PC-9 (cell line): ENCODE measurements at regions not wholly inside any gene's neighbourhood (a gene's known extent, or its start where the extent isn't known, plus 50 kb on each side); places are given as distances from the start of the nearest gene placed in this dataset.

Experiments
- EZH2 ChIP-seq: fragments of 200-600 bp; sonication (generic); IDR thresholded peaks from 2 replicates; pipeline ENCODE4 v1.8.0; 2017; ENCODE audit warnings: antibody characterized with exemption, low read depth
- TF ChIP-seq, protein P1 (sequence below): fragments of 200-600 bp; sonication (generic); conservative IDR thresholded peaks from 2 replicates; pipeline ENCODE4 v1.6.1; 2017; ENCODE audit warnings: mixed run types, antibody characterized with exemption, mild to moderate bottlenecking, moderate library complexity

DNA sequence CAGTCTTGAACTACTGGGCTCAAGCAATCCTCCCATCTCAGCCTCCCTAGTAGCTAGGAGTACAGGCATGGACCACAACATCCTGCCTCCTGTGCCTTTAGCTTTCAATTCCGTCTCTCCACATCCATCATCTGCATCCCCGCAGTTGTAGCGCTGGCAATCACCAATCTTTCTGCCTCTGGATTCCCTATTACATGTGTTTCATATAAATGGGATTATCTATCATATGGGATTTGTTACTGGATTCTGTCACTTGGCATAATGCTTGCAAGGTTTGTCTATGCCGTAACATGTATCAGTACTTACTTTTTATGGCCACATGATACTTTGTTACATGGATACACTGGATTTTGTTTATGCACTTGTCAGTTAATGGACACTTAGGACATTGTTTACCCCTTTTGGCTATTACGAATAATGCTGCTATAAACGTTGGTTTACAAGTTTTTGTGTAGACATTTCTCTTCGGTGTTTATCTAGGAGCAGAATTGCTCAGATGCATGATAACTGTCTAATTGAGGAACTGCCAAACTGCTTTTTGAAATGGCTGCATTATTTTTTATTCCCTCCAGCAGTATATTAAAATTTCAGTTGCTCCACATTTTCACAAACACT lies 1223.9 kb downstream of the FOXD4L5 start:
- TF ChIP-seq, protein P1, sequence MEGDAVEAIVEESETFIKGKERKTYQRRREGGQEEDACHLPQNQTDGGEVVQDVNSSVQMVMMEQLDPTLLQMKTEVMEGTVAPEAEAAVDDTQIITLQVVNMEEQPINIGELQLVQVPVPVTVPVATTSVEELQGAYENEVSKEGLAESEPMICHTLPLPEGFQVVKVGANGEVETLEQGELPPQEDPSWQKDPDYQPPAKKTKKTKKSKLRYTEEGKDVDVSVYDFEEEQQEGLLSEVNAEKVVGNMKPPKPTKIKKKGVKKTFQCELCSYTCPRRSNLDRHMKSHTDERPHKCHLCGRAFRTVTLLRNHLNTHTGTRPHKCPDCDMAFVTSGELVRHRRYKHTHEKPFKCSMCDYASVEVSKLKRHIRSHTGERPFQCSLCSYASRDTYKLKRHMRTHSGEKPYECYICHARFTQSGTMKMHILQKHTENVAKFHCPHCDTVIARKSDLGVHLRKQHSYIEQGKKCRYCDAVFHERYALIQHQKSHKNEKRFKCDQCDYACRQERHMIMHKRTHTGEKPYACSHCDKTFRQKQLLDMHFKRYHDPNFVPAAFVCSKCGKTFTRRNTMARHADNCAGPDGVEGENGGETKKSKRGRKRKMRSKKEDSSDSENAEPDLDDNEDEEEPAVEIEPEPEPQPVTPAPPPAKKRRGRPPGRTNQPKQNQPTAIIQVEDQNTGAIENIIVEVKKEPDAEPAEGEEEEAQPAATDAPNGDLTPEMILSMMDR, result no peak
- TF ChIP-seq EZH2, result no peak
